Parathyroid adenoma (tissue), 2 donors: ENCODE measurements at regions not wholly inside any gene's neighbourhood (a gene's known extent, or its start where the extent isn't known, plus 50 kb on each side); places are given as distances from the start of the nearest gene placed in this dataset.

Experiments
- H2AFZ ChIP-seq: fragments of 300-600 bp; sonication (generic); one replicate; pipeline ENCODE4 v1.7.0; 2017; ENCODE audit warnings: antibody characterized with exemption, mild to moderate bottlenecking
- H3K27ac ChIP-seq: fragments of 300-600 bp; sonication (generic); one replicate; pipeline ENCODE4 v1.7.0; 2017
- H3K27me3 ChIP-seq: fragments of 300-600 bp; sonication (generic); one replicate; pipeline ENCODE4 v1.7.0; 2017; ENCODE audit warnings: low read length; ENCODE audit not compliant: control insufficient read depth, insufficient read depth
- H3K36me3 ChIP-seq: fragments of 300-600 bp; sonication (generic); one replicate; pipeline ENCODE4 v1.7.0; 2017; ENCODE audit warnings: low read length; ENCODE audit not compliant: control insufficient read depth, insufficient read depth
- H3K4me1 ChIP-seq: fragments of 300-600 bp; sonication (generic); one replicate; pipeline ENCODE4 v1.7.0; 2017; ENCODE audit warnings: control low read depth
- H3K4me2 ChIP-seq: fragments of 300-600 bp; sonication (generic); one replicate; pipeline ENCODE4 v1.7.0; 2017; ENCODE audit warnings: low read length
- H3K4me3 ChIP-seq: fragments of 300-600 bp; sonication (generic); one replicate; pipeline ENCODE4 v1.7.0; 2017; ENCODE audit warnings: low read depth, low read length
- H3K79me2 ChIP-seq: fragments of 300-600 bp; sonication (generic); one replicate; pipeline ENCODE4 v1.7.0; 2017; ENCODE audit warnings: control low read depth
- H3K9ac ChIP-seq: fragments of 300-600 bp; sonication (generic); one replicate; pipeline ENCODE4 v1.7.0; 2017; ENCODE audit warnings: mild to moderate bottlenecking
- H3K9me3 ChIP-seq: fragments of 300-600 bp; sonication (generic); one replicate; pipeline ENCODE4 v1.7.0; 2017; ENCODE audit warnings: low read length; ENCODE audit not compliant: control insufficient read depth
- TF ChIP-seq, protein P1 (sequence below): fragments of 300-600 bp; sonication (generic); IDR thresholded peaks from one replicate; pipeline ENCODE4 v1.7.0; 2017; ENCODE audit warnings: antibody characterized with exemption, mild to moderate bottlenecking
- donor health status: primary hyperparathyroidism.

DNA sequence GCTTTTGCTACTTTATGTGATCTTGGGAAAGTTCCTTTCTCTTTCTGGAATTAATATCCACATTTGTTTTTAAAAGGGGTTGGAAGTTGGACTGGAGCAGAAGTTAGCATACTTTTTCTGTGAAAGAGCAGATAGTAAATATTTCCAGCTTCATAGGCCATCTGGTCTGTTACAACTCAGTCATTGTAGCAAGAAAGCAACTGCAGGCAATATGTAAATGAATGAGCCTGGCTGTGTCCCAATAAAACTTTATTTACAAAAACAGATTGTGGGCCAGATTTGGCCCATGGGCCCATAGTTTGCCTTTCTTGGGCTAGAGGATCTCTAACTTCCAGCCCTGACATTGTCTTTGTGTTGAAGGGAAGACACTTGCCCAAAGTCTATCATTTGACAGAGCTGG is 104.4 kb downstream of the ACTL7B start:
- H3K36me3 ChIP-seq = no peaks in the 10 kb centered on the region
- H3K9ac ChIP-seq = no peak overlapping the region
- no peaks in the 10 kb centered on the region for H3K79me2 ChIP-seq
- no peaks in the 10 kb centered on the region for H3K9me3 ChIP-seq
- H3K27me3 ChIP-seq = no peaks in the 10 kb centered on the region
- H2AFZ ChIP-seq = no peak overlapping the region
- TF ChIP-seq, protein P1, sequence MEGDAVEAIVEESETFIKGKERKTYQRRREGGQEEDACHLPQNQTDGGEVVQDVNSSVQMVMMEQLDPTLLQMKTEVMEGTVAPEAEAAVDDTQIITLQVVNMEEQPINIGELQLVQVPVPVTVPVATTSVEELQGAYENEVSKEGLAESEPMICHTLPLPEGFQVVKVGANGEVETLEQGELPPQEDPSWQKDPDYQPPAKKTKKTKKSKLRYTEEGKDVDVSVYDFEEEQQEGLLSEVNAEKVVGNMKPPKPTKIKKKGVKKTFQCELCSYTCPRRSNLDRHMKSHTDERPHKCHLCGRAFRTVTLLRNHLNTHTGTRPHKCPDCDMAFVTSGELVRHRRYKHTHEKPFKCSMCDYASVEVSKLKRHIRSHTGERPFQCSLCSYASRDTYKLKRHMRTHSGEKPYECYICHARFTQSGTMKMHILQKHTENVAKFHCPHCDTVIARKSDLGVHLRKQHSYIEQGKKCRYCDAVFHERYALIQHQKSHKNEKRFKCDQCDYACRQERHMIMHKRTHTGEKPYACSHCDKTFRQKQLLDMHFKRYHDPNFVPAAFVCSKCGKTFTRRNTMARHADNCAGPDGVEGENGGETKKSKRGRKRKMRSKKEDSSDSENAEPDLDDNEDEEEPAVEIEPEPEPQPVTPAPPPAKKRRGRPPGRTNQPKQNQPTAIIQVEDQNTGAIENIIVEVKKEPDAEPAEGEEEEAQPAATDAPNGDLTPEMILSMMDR = no peak
- no peaks in the 10 kb centered on the region for H3K4me1 ChIP-seq
- H3K4me3 ChIP-seq = no peak overlapping the region
- no peak overlapping the region for H3K4me2 ChIP-seq
- no peak overlapping the region for H3K27ac ChIP-seq

DNA sequence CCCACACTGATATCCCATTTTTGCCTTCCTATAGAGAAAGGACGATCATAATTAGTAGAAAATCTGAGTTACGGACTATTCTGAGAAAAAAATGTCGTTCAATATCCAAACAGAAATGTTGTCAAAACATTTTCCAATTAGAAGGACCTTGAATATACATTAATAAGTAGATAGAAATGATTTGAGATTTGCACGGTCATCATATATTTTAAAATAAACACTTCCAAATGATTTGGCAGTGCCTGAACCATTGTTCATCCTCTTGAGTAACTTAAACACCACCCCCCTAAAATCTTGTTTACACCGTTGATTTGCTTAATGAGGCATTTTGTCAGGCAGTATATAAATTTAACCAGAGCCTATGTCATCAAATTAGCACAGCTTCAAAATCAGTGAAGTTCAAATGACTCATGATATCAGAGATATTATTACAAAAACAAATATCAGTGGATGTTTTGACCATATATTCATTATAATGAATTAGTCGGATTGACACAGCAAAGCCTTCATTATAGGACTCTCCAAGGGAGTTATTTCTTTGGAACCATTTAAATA is 105.0 kb downstream of the ACTL7B start:
- Histone ChIP-seq H3K9ac (no peak overlapping the region), H3K79me2 (no peaks in the 10 kb centered on the region), H3K9me3 (no peaks in the 10 kb centered on the region), H3K4me3 (no peak overlapping the region), H3K27ac (no peak overlapping the region), H3K27me3 (no peaks in the 10 kb centered on the region), H2AFZ (no peak overlapping the region), H3K4me1 (no peaks in the 10 kb centered on the region), H3K4me2 (no peak overlapping the region), H3K36me3 (no peaks in the 10 kb centered on the region)
- TF ChIP-seq, protein P1 = no peak

DNA sequence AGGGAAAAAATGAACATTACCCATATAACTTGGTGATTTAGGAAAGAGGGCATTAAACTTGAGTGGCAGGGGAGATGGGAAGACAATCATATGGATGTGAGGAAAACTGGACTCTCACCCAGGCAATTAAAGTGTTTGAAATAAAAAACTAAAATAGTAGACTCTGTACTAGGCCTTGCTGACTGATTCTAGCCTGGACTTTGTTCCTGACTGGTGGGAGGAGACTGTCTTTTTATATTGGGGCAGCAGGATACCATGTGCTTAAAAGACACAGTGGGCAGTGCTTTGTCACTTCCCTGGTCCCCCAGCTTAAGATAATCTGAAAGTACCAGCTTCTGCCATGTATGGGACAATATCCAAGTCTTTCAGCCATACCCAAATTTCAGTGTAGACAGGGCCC is 107.0 kb downstream of the ACTL7B start:
- H3K9me3 ChIP-seq = no peaks in the 10 kb centered on the region
- H3K9ac ChIP-seq = no peak overlapping the region
- H3K4me2 ChIP-seq = no peak overlapping the region
- no peak overlapping the region for H3K27ac ChIP-seq
- H3K4me1 ChIP-seq = no peaks in the 10 kb centered on the region
- no peaks in the 10 kb centered on the region for H3K27me3 ChIP-seq
- TF ChIP-seq, protein P1 = no peak
- no peaks in the 10 kb centered on the region for H3K79me2 ChIP-seq
- H3K36me3 ChIP-seq = no peaks in the 10 kb centered on the region
- no peak overlapping the region for H3K4me3 ChIP-seq
- H2AFZ ChIP-seq = no peak overlapping the region

DNA sequence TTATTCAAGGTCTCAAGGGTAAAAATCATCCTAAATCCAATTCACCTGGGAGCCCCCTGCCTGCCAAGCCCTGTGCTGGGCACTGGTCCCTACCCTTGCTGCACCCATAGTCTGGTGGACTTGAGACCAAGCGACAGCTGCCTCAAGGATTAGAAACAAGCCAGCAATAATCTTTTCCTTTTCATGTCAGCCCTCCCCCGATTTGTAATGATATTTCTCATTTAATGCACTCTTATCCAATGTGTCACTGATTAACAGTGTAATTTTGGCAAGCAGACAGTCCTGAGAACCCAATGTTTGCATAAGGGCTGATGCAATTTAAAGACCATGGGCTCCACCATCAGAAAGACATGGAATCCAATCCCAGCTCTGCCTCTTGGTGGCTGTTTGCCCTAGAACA is 108.9 kb downstream of the ACTL7B start:
- H3K27me3 ChIP-seq = no peaks in the 10 kb centered on the region
- H3K4me1 ChIP-seq = no peaks in the 10 kb centered on the region
- no peaks in the 10 kb centered on the region for H3K79me2 ChIP-seq
- H3K27ac ChIP-seq = no peak overlapping the region
- TF ChIP-seq, protein P1 = no peak
- H3K4me3 ChIP-seq = no peak overlapping the region
- H3K9ac ChIP-seq = no peak overlapping the region
- H2AFZ ChIP-seq = no peak overlapping the region
- no peak overlapping the region for H3K4me2 ChIP-seq
- no peaks in the 10 kb centered on the region for H3K36me3 ChIP-seq
- H3K9me3 ChIP-seq = no peaks in the 10 kb centered on the region

DNA sequence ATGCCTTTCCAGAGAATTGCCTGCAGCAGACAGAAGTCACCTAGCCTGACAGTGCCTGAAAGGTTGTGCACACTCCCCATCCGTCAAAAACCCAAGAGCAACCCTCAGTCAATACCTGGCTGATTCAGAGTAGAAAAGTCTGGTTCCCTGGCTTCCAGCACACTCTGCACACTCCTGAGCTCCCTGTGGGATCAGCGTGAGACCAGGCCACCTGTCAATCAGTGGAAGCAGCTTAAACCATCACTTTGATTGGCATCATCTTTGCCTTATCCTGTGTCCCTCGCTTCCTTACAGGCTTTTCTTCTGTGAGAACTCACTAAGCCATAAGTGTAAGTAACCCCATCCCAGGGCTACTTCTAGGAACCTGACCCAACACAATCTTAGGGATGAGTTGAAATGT is 109.8 kb downstream of the ACTL7B start:
- Histone ChIP-seq H3K79me2 (no peaks in the 10 kb centered on the region), H3K27me3 (no peaks in the 10 kb centered on the region)
- TF ChIP-seq, protein P1 = no peak

More for the DNA sequence above, 109.8 kb downstream of the ACTL7B start:
- Histone ChIP-seq H3K4me3 (no peak overlapping the region), H3K9me3 (no peaks in the 10 kb centered on the region), H3K4me1 (no peaks in the 10 kb centered on the region), H3K36me3 (no peaks in the 10 kb centered on the region), H2AFZ (no peak overlapping the region), H3K9ac (no peak overlapping the region), H3K27ac (no peak overlapping the region), H3K4me2 (no peak overlapping the region)
